HEK293 (cell line): ENCODE measurements at regions not wholly inside any gene's neighbourhood (a gene's known extent, or its start where the extent isn't known, plus 50 kb on each side); places are given as distances from the start of the nearest gene placed in this dataset.

ENCODE experiments used
- MYNN ChIP-seq: fragments of 450-650 bp; formaldehyde crosslinking; IDR thresholded peaks from 2 replicates; pipeline ENCODE4 v1.5.1; 2016; ENCODE audit warnings: missing biosample characterization, missing genetic modification characterization, borderline replicate concordance
- OSR2 ChIP-seq: fragments of 450-650 bp; formaldehyde crosslinking; IDR thresholded peaks from 2 replicates; pipeline ENCODE4 v1.5.1; 2016; ENCODE audit warnings: missing biosample characterization, missing genetic modification characterization
- ZNF148 ChIP-seq: fragments of 450-650 bp; formaldehyde crosslinking; IDR thresholded peaks from 2 replicates; pipeline ENCODE4 v1.5.0; 2017; ENCODE audit warnings: missing biosample characterization, missing genetic modification characterization, borderline replicate concordance
- ZNF18 ChIP-seq: fragments of 450-650 bp; formaldehyde crosslinking; IDR thresholded peaks from 2 replicates; pipeline ENCODE4 v1.5.1; 2016; ENCODE audit warnings: missing biosample characterization, missing genetic modification characterization
- ZNF555 ChIP-seq: fragments of 450-650 bp; formaldehyde crosslinking; conservative IDR thresholded peaks from 2 replicates; pipeline ENCODE4 v1.5.1; 2017; ENCODE audit warnings: missing biosample characterization, mild to moderate bottlenecking, missing genetic modification characterization, inconsistent platforms
- TF ChIP-seq, protein P1 (sequence below): fragments of 450-650 bp; formaldehyde crosslinking; IDR thresholded peaks from 2 replicates; pipeline ENCODE4 v1.5.1; 2016; ENCODE audit warnings: missing biosample characterization, missing genetic modification characterization
- TF ChIP-seq, protein P2 (sequence below): fragments of 450-650 bp; formaldehyde crosslinking; IDR thresholded peaks from 2 replicates; pipeline ENCODE4 v1.5.1; 2017; ENCODE audit warnings: missing biosample characterization, missing genetic modification characterization
- TF ChIP-seq, protein P3 (sequence below): fragments of 450-650 bp; formaldehyde crosslinking; IDR thresholded peaks from 2 replicates; pipeline ENCODE4 v1.5.1; 2017; ENCODE audit warnings: missing biosample characterization, missing genetic modification characterization
- TF ChIP-seq, protein P4 (sequence below): fragments of 450-650 bp; formaldehyde crosslinking; IDR thresholded peaks from 2 replicates; pipeline ENCODE4 v1.5.1; 2016; ENCODE audit warnings: missing biosample characterization, missing genetic modification characterization
- TF ChIP-seq, protein P5 (sequence below): fragments of 450-650 bp; formaldehyde crosslinking; IDR thresholded peaks from 2 replicates; pipeline ENCODE4 v1.5.1; 2016; ENCODE audit warnings: missing biosample characterization, missing genetic modification characterization

- TF ChIP-seq, protein P1, sequence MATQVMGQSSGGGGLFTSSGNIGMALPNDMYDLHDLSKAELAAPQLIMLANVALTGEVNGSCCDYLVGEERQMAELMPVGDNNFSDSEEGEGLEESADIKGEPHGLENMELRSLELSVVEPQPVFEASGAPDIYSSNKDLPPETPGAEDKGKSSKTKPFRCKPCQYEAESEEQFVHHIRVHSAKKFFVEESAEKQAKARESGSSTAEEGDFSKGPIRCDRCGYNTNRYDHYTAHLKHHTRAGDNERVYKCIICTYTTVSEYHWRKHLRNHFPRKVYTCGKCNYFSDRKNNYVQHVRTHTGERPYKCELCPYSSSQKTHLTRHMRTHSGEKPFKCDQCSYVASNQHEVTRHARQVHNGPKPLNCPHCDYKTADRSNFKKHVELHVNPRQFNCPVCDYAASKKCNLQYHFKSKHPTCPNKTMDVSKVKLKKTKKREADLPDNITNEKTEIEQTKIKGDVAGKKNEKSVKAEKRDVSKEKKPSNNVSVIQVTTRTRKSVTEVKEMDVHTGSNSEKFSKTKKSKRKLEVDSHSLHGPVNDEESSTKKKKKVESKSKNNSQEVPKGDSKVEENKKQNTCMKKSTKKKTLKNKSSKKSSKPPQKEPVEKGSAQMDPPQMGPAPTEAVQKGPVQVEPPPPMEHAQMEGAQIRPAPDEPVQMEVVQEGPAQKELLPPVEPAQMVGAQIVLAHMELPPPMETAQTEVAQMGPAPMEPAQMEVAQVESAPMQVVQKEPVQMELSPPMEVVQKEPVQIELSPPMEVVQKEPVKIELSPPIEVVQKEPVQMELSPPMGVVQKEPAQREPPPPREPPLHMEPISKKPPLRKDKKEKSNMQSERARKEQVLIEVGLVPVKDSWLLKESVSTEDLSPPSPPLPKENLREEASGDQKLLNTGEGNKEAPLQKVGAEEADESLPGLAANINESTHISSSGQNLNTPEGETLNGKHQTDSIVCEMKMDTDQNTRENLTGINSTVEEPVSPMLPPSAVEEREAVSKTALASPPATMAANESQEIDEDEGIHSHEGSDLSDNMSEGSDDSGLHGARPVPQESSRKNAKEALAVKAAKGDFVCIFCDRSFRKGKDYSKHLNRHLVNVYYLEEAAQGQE: no peak
- TF ChIP-seq, protein P2, sequence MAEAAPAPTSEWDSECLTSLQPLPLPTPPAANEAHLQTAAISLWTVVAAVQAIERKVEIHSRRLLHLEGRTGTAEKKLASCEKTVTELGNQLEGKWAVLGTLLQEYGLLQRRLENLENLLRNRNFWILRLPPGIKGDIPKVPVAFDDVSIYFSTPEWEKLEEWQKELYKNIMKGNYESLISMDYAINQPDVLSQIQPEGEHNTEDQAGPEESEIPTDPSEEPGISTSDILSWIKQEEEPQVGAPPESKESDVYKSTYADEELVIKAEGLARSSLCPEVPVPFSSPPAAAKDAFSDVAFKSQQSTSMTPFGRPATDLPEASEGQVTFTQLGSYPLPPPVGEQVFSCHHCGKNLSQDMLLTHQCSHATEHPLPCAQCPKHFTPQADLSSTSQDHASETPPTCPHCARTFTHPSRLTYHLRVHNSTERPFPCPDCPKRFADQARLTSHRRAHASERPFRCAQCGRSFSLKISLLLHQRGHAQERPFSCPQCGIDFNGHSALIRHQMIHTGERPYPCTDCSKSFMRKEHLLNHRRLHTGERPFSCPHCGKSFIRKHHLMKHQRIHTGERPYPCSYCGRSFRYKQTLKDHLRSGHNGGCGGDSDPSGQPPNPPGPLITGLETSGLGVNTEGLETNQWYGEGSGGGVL: no peak
- TF ChIP-seq, protein P3, sequence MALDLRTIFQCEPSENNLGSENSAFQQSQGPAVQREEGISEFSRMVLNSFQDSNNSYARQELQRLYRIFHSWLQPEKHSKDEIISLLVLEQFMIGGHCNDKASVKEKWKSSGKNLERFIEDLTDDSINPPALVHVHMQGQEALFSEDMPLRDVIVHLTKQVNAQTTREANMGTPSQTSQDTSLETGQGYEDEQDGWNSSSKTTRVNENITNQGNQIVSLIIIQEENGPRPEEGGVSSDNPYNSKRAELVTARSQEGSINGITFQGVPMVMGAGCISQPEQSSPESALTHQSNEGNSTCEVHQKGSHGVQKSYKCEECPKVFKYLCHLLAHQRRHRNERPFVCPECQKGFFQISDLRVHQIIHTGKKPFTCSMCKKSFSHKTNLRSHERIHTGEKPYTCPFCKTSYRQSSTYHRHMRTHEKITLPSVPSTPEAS: no peak
- TF ChIP-seq MYNN (tag by site-specific recombination): no peak
- TF ChIP-seq, protein P4, sequence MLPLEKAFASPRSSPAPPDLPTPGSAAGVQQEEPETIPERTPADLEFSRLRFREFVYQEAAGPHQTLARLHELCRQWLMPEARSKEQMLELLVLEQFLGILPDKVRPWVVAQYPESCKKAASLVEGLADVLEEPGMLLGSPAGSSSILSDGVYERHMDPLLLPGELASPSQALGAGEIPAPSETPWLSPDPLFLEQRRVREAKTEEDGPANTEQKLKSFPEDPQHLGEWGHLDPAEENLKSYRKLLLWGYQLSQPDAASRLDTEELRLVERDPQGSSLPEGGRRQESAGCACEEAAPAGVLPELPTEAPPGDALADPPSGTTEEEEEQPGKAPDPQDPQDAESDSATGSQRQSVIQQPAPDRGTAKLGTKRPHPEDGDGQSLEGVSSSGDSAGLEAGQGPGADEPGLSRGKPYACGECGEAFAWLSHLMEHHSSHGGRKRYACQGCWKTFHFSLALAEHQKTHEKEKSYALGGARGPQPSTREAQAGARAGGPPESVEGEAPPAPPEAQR (tag by site-specific recombination): no peak
- no peak for TF ChIP-seq ZNF148 (tag by site-specific recombination)
- no peak for TF ChIP-seq OSR2
- no peak for TF ChIP-seq ZNF555 (tag by site-specific recombination)
- TF ChIP-seq, protein P5, sequence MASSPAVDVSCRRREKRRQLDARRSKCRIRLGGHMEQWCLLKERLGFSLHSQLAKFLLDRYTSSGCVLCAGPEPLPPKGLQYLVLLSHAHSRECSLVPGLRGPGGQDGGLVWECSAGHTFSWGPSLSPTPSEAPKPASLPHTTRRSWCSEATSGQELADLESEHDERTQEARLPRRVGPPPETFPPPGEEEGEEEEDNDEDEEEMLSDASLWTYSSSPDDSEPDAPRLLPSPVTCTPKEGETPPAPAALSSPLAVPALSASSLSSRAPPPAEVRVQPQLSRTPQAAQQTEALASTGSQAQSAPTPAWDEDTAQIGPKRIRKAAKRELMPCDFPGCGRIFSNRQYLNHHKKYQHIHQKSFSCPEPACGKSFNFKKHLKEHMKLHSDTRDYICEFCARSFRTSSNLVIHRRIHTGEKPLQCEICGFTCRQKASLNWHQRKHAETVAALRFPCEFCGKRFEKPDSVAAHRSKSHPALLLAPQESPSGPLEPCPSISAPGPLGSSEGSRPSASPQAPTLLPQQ (tag by site-specific recombination): no peak
- no peak for TF ChIP-seq ZNF18 (tag by site-specific recombination)
These were observed 77.2 kb upstream of the EGLN3 start (continued) for GRCh38 chr14:34027990-34028495.
